ENCODE measurements at regions not wholly inside any gene's neighbourhood (a gene's known extent, or its start where the extent isn't known, plus 50 kb on each side); places are given as distances from the start of the nearest gene placed in this dataset.

DNA sequence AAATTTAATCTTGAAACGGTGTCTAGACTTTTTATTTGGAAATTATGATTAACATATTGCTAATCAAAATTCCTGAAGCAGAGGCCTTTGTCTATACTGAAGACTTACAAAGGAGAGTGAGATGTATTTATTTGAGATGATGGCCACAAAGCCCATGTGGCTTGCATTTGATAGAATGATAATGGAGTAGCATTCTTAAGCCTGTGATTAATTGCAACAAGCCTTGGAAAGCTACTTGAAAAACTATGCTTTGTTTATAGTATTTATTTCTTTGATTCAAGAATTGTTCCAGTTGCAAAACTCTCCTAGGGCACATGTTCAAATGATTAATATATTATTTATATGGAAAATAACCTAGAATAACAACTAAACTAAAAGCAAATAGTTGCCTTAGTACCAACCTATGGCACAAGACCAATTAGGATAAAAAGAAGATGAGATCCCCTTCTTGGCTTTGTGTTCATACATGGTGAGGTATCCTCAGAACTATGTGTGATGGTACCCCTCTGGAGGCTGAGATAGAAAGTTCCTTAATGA lies 244.1 kb upstream of the TBL1XR1 start:
- POLR2A ChIA-PET = no interaction called here
- H3K27ac ChIP-seq (ENCODE audit: low read length) = no peak overlapping the region
- H3K27ac Mint-ChIP-seq = no peak overlapping the region

GRCh38 chr3:177441813-177442646 lies 244.7 kb upstream of the TBL1XR1 start:
- H3K27me3 ChIP-seq (replicated peaks in 1 of 2; ENCODE audit: control insufficient read depth in 2 of 2, extremely low read depth in 1 of 2, insufficient read depth in 2 of 2, low read length in 1 of 2) = no peaks in the 10 kb centered on the region
- Mint-ChIP-seq H3K27me3 (no peaks in the 10 kb centered on the region), H3K36me3 (no peaks in the 10 kb centered on the region), H3K4me1 (peaks cover 0 to 4% (median 0%) of the 10 kb centered on the region in 3 donors), H3K27ac (no peak overlapping the region), H3K4me3 (no peak overlapping the region), H3K9me3 (no peaks in the 10 kb centered on the region)
- DNase-seq (no peak), ATAC-seq (replicated peaks in 1 of 4) (no peak)
- ChIA-PET CTCF (no interaction called here), POLR2A (no interaction called here)
- H3K27ac ChIP-seq (ENCODE audit: low read length) = no peak overlapping the region
- H3K4me3 ChIP-seq (ENCODE audit: control insufficient read depth in 1 of 2, extremely low read depth in 1 of 2, low read length in 1 of 2) = no peak overlapping the region
- H3K9me3 ChIP-seq = no peaks in the 10 kb centered on the region
- 100% methylated on average over 3 of the region's 12 CpGs for WGBS (ENCODE audit: insufficient coverage)
- H3K4me1 ChIP-seq (ENCODE audit: control insufficient read depth in 1 of 2, extremely low read depth in 1 of 2, insufficient read depth in 2 of 2, low read length in 2 of 2) = no peaks in the 10 kb centered on the region
- H3K36me3 ChIP-seq (ENCODE audit: control insufficient read depth in 2 of 2, extremely low read depth in 1 of 2, insufficient read depth in 1 of 2, low read length in 1 of 2) = no peaks in the 10 kb centered on the region

More for the DNA sequence above, 244.1 kb upstream of the TBL1XR1 start:
- CTCF ChIA-PET = no interaction called here
- Mint-ChIP-seq H3K36me3 (no peaks in the 10 kb centered on the region), H3K4me3 (no peak overlapping the region), H3K27me3 (no peaks in the 10 kb centered on the region), H3K4me1 (peaks cover 0 to 4% (median 0%) of the 10 kb centered on the region in 3 donors), H3K9me3 (no peaks in the 10 kb centered on the region)
- no peaks in the 10 kb centered on the region for H3K4me1 ChIP-seq (ENCODE audit: control insufficient read depth in 1 of 2, extremely low read depth in 1 of 2, insufficient read depth in 2 of 2, low read length in 2 of 2)
- WGBS (ENCODE audit: insufficient coverage) = no CpG with 5 or more reads among the region's 1 CpG
- H3K9me3 ChIP-seq = no peaks in the 10 kb centered on the region
- H3K36me3 ChIP-seq (ENCODE audit: control insufficient read depth in 2 of 2, extremely low read depth in 1 of 2, insufficient read depth in 1 of 2, low read length in 1 of 2) = no peaks in the 10 kb centered on the region
- no peaks in the 10 kb centered on the region for H3K27me3 ChIP-seq (replicated peaks in 1 of 2; ENCODE audit: control insufficient read depth in 2 of 2, extremely low read depth in 1 of 2, insufficient read depth in 2 of 2, low read length in 1 of 2)
- DNase-seq (no peak), ATAC-seq (replicated peaks in 1 of 4) (no peak)
- H3K4me3 ChIP-seq (ENCODE audit: control insufficient read depth in 1 of 2, extremely low read depth in 1 of 2, low read length in 1 of 2) = no peak overlapping the region

GRCh38 chr3:177443469-177443868 lies 246.2 kb upstream of the TBL1XR1 start:
- H3K27ac ChIP-seq (ENCODE audit: low read length) = no peak overlapping the region
- ChIA-PET POLR2A (no interaction called here), CTCF (no interaction called here)
- DNase-seq (no peak), ATAC-seq (replicated peaks in 1 of 4) (no peak)
- Mint-ChIP-seq H3K4me3 (no peak overlapping the region), H3K36me3 (no peaks in the 10 kb centered on the region), H3K9me3 (no peaks in the 10 kb centered on the region), H3K27me3 (no peaks in the 10 kb centered on the region), H3K4me1 (peaks cover 0 to 9% (median 7%) of the 10 kb centered on the region in 3 donors), H3K27ac (no peak overlapping the region)
- WGBS (ENCODE audit: insufficient coverage) = 83% methylated on average over 2 of the region's 3 CpGs
- H3K36me3 ChIP-seq (ENCODE audit: control insufficient read depth in 2 of 2, extremely low read depth in 1 of 2, insufficient read depth in 1 of 2, low read length in 1 of 2) = no peaks in the 10 kb centered on the region
- H3K9me3 ChIP-seq = no peaks in the 10 kb centered on the region
- no peaks in the 10 kb centered on the region for H3K27me3 ChIP-seq (replicated peaks in 1 of 2; ENCODE audit: control insufficient read depth in 2 of 2, extremely low read depth in 1 of 2, insufficient read depth in 2 of 2, low read length in 1 of 2)
- H3K4me3 ChIP-seq (ENCODE audit: control insufficient read depth in 1 of 2, extremely low read depth in 1 of 2, low read length in 1 of 2) = no peak overlapping the region
- peaks cover 0 to 4% of the 10 kb centered on the region in 2 experiments for H3K4me1 ChIP-seq (ENCODE audit: control insufficient read depth in 1 of 2, extremely low read depth in 1 of 2, insufficient read depth in 2 of 2, low read length in 2 of 2)

DNA sequence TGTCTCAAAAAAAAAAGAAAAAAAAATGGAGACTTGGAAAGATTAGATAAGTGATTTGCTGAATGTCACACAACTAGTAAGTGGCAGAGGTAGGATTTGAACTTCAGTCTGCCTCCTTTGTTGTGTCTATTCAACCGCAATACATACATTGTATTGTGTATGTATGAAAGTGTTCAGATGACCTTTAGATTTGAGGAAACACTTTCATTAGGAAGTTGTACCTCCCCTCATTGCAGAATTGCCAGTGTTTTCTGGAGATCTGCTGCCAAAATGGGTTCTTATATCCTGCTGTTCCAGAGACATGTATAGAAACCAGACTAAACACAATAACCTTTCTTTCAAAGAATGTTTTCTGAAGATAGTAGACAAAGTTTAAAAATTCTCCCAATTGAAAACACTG lies 247.4 kb upstream of the TBL1XR1 start:
- no peak overlapping the region for H3K27ac Mint-ChIP-seq
- WGBS (ENCODE audit: insufficient coverage) = no CpG with 5 or more reads among the region's 1 CpG

DNA sequence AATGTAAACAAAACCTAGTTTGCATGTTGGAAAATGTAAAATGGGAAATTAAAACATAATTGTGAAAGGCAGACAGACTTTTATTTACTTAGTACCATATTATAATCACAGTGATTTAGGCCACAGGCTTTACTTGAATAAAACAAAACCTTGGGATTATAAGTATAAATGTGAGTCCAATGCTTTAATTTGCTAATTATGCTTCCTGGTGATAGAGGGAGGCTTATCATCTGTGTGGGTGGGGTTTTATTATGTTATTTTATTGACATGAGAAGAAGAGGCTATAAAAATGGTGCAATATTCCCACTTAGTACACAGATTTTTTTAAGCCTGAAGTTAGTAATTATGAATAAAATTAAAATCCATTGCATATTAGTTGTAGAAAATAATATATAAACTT lies 248.3 kb upstream of the TBL1XR1 start:
- POLR2A ChIA-PET = interaction anchor here in 1 of 2 donors (0.6 kb wide), 1 partner anchor 262 kb away, joined by 3 read pairs; no protein-coding TSS in a partner anchor
- no peaks in the 10 kb centered on the region for H3K9me3 Mint-ChIP-seq
- Histone ChIP-seq H3K27me3 (replicated peaks in 1 of 2; ENCODE audit: control insufficient read depth in 2 of 2, extremely low read depth in 1 of 2, insufficient read depth in 2 of 2, low read length in 1 of 2) (no peaks in the 10 kb centered on the region), H3K4me3 (ENCODE audit: control insufficient read depth in 1 of 2, extremely low read depth in 1 of 2, low read length in 1 of 2) (no peak overlapping the region), H3K4me1 (ENCODE audit: control insufficient read depth in 1 of 2, extremely low read depth in 1 of 2, insufficient read depth in 2 of 2, low read length in 2 of 2) (peaks cover 8 to 20% of the 10 kb centered on the region in 2 experiments), H3K36me3 (ENCODE audit: control insufficient read depth in 2 of 2, extremely low read depth in 1 of 2, insufficient read depth in 1 of 2, low read length in 1 of 2) (no peaks in the 10 kb centered on the region), H3K27ac (ENCODE audit: low read length) (no peak overlapping the region), H3K9me3 (no peaks in the 10 kb centered on the region)
- CTCF ChIA-PET = no interaction called here
- DNase-seq = no peak
- H3K4me1 Mint-ChIP-seq = peaks cover 11 to 26% (median 25%) of the 10 kb centered on the region in 3 donors
- no peak overlapping the region for H3K27ac Mint-ChIP-seq
- no peak overlapping the region for H3K4me3 Mint-ChIP-seq
- no peaks in the 10 kb centered on the region for H3K36me3 Mint-ChIP-seq
- H3K27me3 Mint-ChIP-seq = no peaks in the 10 kb centered on the region
- no peak for ATAC-seq (replicated peaks in 1 of 4)

More for the DNA sequence above, 247.4 kb upstream of the TBL1XR1 start:
- Mint-ChIP-seq H3K9me3 (no peaks in the 10 kb centered on the region), H3K27me3 (no peaks in the 10 kb centered on the region), H3K4me1 (peaks cover 10 to 19% (median 19%) of the 10 kb centered on the region in 3 donors), H3K36me3 (no peaks in the 10 kb centered on the region), H3K4me3 (no peak overlapping the region)
- Histone ChIP-seq H3K36me3 (ENCODE audit: control insufficient read depth in 2 of 2, extremely low read depth in 1 of 2, insufficient read depth in 1 of 2, low read length in 1 of 2) (no peaks in the 10 kb centered on the region), H3K4me1 (ENCODE audit: control insufficient read depth in 1 of 2, extremely low read depth in 1 of 2, insufficient read depth in 2 of 2, low read length in 2 of 2) (peaks cover 6 to 14% of the 10 kb centered on the region in 2 experiments), H3K27ac (ENCODE audit: low read length) (no peak overlapping the region), H3K4me3 (ENCODE audit: control insufficient read depth in 1 of 2, extremely low read depth in 1 of 2, low read length in 1 of 2) (no peak overlapping the region), H3K27me3 (replicated peaks in 1 of 2; ENCODE audit: control insufficient read depth in 2 of 2, extremely low read depth in 1 of 2, insufficient read depth in 2 of 2, low read length in 1 of 2) (no peaks in the 10 kb centered on the region), H3K9me3 (no peaks in the 10 kb centered on the region)
- CTCF ChIA-PET = interaction anchor here in 1 of 2 donors (0.7 kb wide), 1 partner anchor 788 kb away, joined by 4 read pairs; no protein-coding TSS in a partner anchor
- DNase-seq (no peak), ATAC-seq (replicated peaks in 1 of 4) (no peak)
- POLR2A ChIA-PET = no interaction called here

GRCh38 chr3:177446165-177446601 lies 248.9 kb upstream of the TBL1XR1 start:
- Mint-ChIP-seq H3K4me3 (no peak overlapping the region), H3K36me3 (no peaks in the 10 kb centered on the region), H3K27me3 (no peaks in the 10 kb centered on the region), H3K9me3 (no peaks in the 10 kb centered on the region), H3K4me1 (peaks cover 11 to 26% (median 25%) of the 10 kb centered on the region in 3 donors), H3K27ac (no peak overlapping the region)
- ATAC-seq (replicated peaks in 1 of 4) (no peak), DNase-seq (no peak)
- ChIA-PET POLR2A (interaction anchor here in 1 of 2 donors (0.6 kb wide), 1 partner anchor 261 kb away, joined by 3 read pairs; no protein-coding TSS in a partner anchor), CTCF (no interaction called here)
- no peaks in the 10 kb centered on the region for H3K9me3 ChIP-seq
- H3K27ac ChIP-seq (ENCODE audit: low read length) = no peak overlapping the region
- no peaks in the 10 kb centered on the region for H3K36me3 ChIP-seq (ENCODE audit: control insufficient read depth in 2 of 2, extremely low read depth in 1 of 2, insufficient read depth in 1 of 2, low read length in 1 of 2)
- no peak overlapping the region for H3K4me3 ChIP-seq (ENCODE audit: control insufficient read depth in 1 of 2, extremely low read depth in 1 of 2, low read length in 1 of 2)
- WGBS (ENCODE audit: insufficient coverage) = 95% methylated on average over 2 of the region's 6 CpGs
- peaks cover 8 to 20% of the 10 kb centered on the region in 2 experiments for H3K4me1 ChIP-seq (ENCODE audit: control insufficient read depth in 1 of 2, extremely low read depth in 1 of 2, insufficient read depth in 2 of 2, low read length in 2 of 2)
- no peaks in the 10 kb centered on the region for H3K27me3 ChIP-seq (replicated peaks in 1 of 2; ENCODE audit: control insufficient read depth in 2 of 2, extremely low read depth in 1 of 2, insufficient read depth in 2 of 2, low read length in 1 of 2)
